Stimulated activated memory B cell treated with anti-CD40 and anti-IgM and Interleukin-4, amounts not matched to agents 10 μg/mL and 1 μg/mL and 100 μg/mL, for 72 hours (primary cell): ENCODE measurements at regions not wholly inside any gene's neighbourhood (a gene's known extent, or its start where the extent isn't known, plus 50 kb on each side); places are given as distances from the start of the nearest gene placed in this dataset.

Source experiments
- ATAC-seq: fragments of 150-1000 bp; cut with Tn5 transposase; 2 replicates; pipeline ENCODE4 v1.10.0; 2021
- H3K27ac Mint-ChIP-seq: one replicate; pipeline ENCODE4 v1.8.0; 2022; ENCODE audit warnings: mild to moderate bottlenecking, mixed read lengths
- H3K27me3 Mint-ChIP-seq: one replicate; pipeline ENCODE4 v1.8.0; 2022; ENCODE audit warnings: mixed read lengths
- H3K36me3 Mint-ChIP-seq: one replicate; pipeline ENCODE4 v1.8.0; 2022; ENCODE audit warnings: mixed read lengths
- H3K4me1 Mint-ChIP-seq: one replicate; pipeline ENCODE4 v1.8.0; 2022; ENCODE audit warnings: mixed read lengths
- H3K4me3 Mint-ChIP-seq: one replicate; pipeline ENCODE4 v1.8.0; 2022; ENCODE audit warnings: mild to moderate bottlenecking, moderate library complexity, mixed read lengths
- H3K9me3 Mint-ChIP-seq: one replicate; pipeline ENCODE4 v1.8.0; 2022; ENCODE audit warnings: mixed read lengths

- no peak for ATAC-seq
- Mint-ChIP-seq H3K4me1 (no peaks in the 10 kb centered on the region), H3K27ac (no peak overlapping the region), H3K36me3 (no peaks in the 10 kb centered on the region), H3K9me3 (no peaks in the 10 kb centered on the region), H3K4me3 (no peak overlapping the region), H3K27me3 (no peaks in the 10 kb centered on the region)
Observed at GRCh38 chr12:61646639-61647038, 613.6 kb upstream of the USP15 start.

GRCh38 chr12:61647566-61647965 lies 612.6 kb upstream of the USP15 start:
- Mint-ChIP-seq H3K36me3 (no peaks in the 10 kb centered on the region), H3K27me3 (no peaks in the 10 kb centered on the region), H3K4me1 (no peaks in the 10 kb centered on the region), H3K9me3 (no peaks in the 10 kb centered on the region), H3K4me3 (no peak overlapping the region), H3K27ac (no peak overlapping the region)
- ATAC-seq = no peak

- no peak overlapping the region for H3K27ac Mint-ChIP-seq
- no peak for ATAC-seq
Observed at GRCh38 chr12:61652265-61652664, 607.9 kb upstream of the USP15 start.

GRCh38 chr12:61654698-61655097 lies 605.5 kb upstream of the USP15 start:
- H3K27ac Mint-ChIP-seq = no peak overlapping the region
- no peak overlapping the region for H3K4me3 Mint-ChIP-seq
- ATAC-seq = no peak
- H3K9me3 Mint-ChIP-seq = peaks cover 6% of the 10 kb centered on the region
- H3K4me1 Mint-ChIP-seq = no peaks in the 10 kb centered on the region
- H3K36me3 Mint-ChIP-seq = no peaks in the 10 kb centered on the region
- H3K27me3 Mint-ChIP-seq = no peaks in the 10 kb centered on the region

More at GRCh38 chr12:61652265-61652664, 607.9 kb upstream of the USP15 start:
- Mint-ChIP-seq H3K36me3 (no peaks in the 10 kb centered on the region), H3K4me3 (no peak overlapping the region), H3K9me3 (no peaks in the 10 kb centered on the region), H3K27me3 (no peaks in the 10 kb centered on the region), H3K4me1 (no peaks in the 10 kb centered on the region)

- no peak overlapping the region for H3K27ac Mint-ChIP-seq
- H3K36me3 Mint-ChIP-seq = no peaks in the 10 kb centered on the region
- no peaks in the 10 kb centered on the region for H3K4me1 Mint-ChIP-seq
- H3K4me3 Mint-ChIP-seq = no peak overlapping the region
- ATAC-seq = no peak
- H3K27me3 Mint-ChIP-seq = no peaks in the 10 kb centered on the region
- peaks cover 9% of the 10 kb centered on the region for H3K9me3 Mint-ChIP-seq
Observed at GRCh38 chr12:61655241-61655640, 605.0 kb upstream of the USP15 start.

- Mint-ChIP-seq H3K27me3 (no peaks in the 10 kb centered on the region), H3K4me3 (no peak overlapping the region), H3K9me3 (peaks cover 17% of the 10 kb centered on the region), H3K4me1 (no peaks in the 10 kb centered on the region), H3K36me3 (no peaks in the 10 kb centered on the region), H3K27ac (no peak overlapping the region)
- ATAC-seq = no peak
Observed at GRCh38 chr12:61667676-61668075, 592.5 kb upstream of the USP15 start.

- H3K27ac Mint-ChIP-seq = no peak overlapping the region
- H3K36me3 Mint-ChIP-seq = no peaks in the 10 kb centered on the region
- ATAC-seq = no peak
- H3K4me3 Mint-ChIP-seq = no peak overlapping the region
- no peaks in the 10 kb centered on the region for H3K4me1 Mint-ChIP-seq
- H3K9me3 Mint-ChIP-seq = peaks cover 8% of the 10 kb centered on the region
- no peaks in the 10 kb centered on the region for H3K27me3 Mint-ChIP-seq
Observed at GRCh38 chr12:61676520-61676919, 583.7 kb upstream of the USP15 start.

GRCh38 chr12:61687407-61687806 lies 572.8 kb upstream of the USP15 start:
- peaks cover 3% of the 10 kb centered on the region for H3K9me3 Mint-ChIP-seq
- no peak overlapping the region for H3K4me3 Mint-ChIP-seq
- H3K27me3 Mint-ChIP-seq = no peaks in the 10 kb centered on the region
- no peak overlapping the region for H3K27ac Mint-ChIP-seq
- H3K4me1 Mint-ChIP-seq = no peaks in the 10 kb centered on the region
- no peaks in the 10 kb centered on the region for H3K36me3 Mint-ChIP-seq
- no peak for ATAC-seq

GRCh38 chr12:61694214-61694613 lies 566.0 kb upstream of the USP15 start:
- Mint-ChIP-seq H3K27me3 (no peaks in the 10 kb centered on the region), H3K4me1 (no peaks in the 10 kb centered on the region), H3K9me3 (peaks cover 6% of the 10 kb centered on the region), H3K36me3 (no peaks in the 10 kb centered on the region), H3K27ac (no peak overlapping the region), H3K4me3 (no peak overlapping the region)
- no peak for ATAC-seq

- no peaks in the 10 kb centered on the region for H3K4me1 Mint-ChIP-seq
- H3K4me3 Mint-ChIP-seq = no peak overlapping the region
- H3K9me3 Mint-ChIP-seq = peaks cover 3% of the 10 kb centered on the region
- no peak overlapping the region for H3K27ac Mint-ChIP-seq
- H3K27me3 Mint-ChIP-seq = no peaks in the 10 kb centered on the region
- H3K36me3 Mint-ChIP-seq = no peaks in the 10 kb centered on the region
- ATAC-seq = no peak
Observed at GRCh38 chr12:61701471-61701870, 558.7 kb upstream of the USP15 start.

- Mint-ChIP-seq H3K4me1 (no peaks in the 10 kb centered on the region), H3K9me3 (peaks cover 3% of the 10 kb centered on the region), H3K4me3 (no peak overlapping the region), H3K27ac (no peak overlapping the region), H3K27me3 (no peaks in the 10 kb centered on the region), H3K36me3 (no peaks in the 10 kb centered on the region)
- ATAC-seq = no peak
Observed at GRCh38 chr12:61706783-61707182, 553.4 kb upstream of the USP15 start.

GRCh38 chr12:61713121-61713520 lies 547.1 kb upstream of the USP15 start:
- Mint-ChIP-seq H3K4me3 (no peak overlapping the region), H3K36me3 (no peaks in the 10 kb centered on the region), H3K4me1 (no peaks in the 10 kb centered on the region), H3K27ac (no peak overlapping the region), H3K27me3 (no peaks in the 10 kb centered on the region), H3K9me3 (peaks cover 3% of the 10 kb centered on the region)
- no peak for ATAC-seq

- Mint-ChIP-seq H3K27ac (no peak overlapping the region), H3K4me3 (no peak overlapping the region), H3K4me1 (no peaks in the 10 kb centered on the region), H3K36me3 (no peaks in the 10 kb centered on the region), H3K9me3 (peaks cover 5% of the 10 kb centered on the region), H3K27me3 (no peaks in the 10 kb centered on the region)
- ATAC-seq = no peak
Observed at GRCh38 chr12:61717986-61718385, 542.2 kb upstream of the USP15 start.

- no peak for ATAC-seq
- no peaks in the 10 kb centered on the region for H3K4me1 Mint-ChIP-seq
- H3K9me3 Mint-ChIP-seq = peaks cover 3% of the 10 kb centered on the region
Observed at GRCh38 chr12:61739925-61740324, 520.3 kb upstream of the USP15 start.

GRCh38 chr12:61750604-61751003 lies 509.6 kb upstream of the USP15 start:
- Mint-ChIP-seq H3K9me3 (no peaks in the 10 kb centered on the region), H3K27me3 (no peaks in the 10 kb centered on the region), H3K4me1 (no peaks in the 10 kb centered on the region), H3K36me3 (no peaks in the 10 kb centered on the region), H3K4me3 (no peak overlapping the region), H3K27ac (no peak overlapping the region)
- ATAC-seq = no peak

More at GRCh38 chr12:61739925-61740324, 520.3 kb upstream of the USP15 start:
- Mint-ChIP-seq H3K27ac (no peak overlapping the region), H3K27me3 (no peaks in the 10 kb centered on the region), H3K36me3 (no peaks in the 10 kb centered on the region), H3K4me3 (no peak overlapping the region)

GRCh38 chr12:61754214-61754613 lies 506.0 kb upstream of the USP15 start:
- no peak for ATAC-seq
- Mint-ChIP-seq H3K9me3 (no peaks in the 10 kb centered on the region), H3K27ac (no peak overlapping the region), H3K4me3 (no peak overlapping the region), H3K4me1 (no peaks in the 10 kb centered on the region), H3K36me3 (no peaks in the 10 kb centered on the region), H3K27me3 (no peaks in the 10 kb centered on the region)
